ENCODE measurements at regions not wholly inside any gene's neighbourhood (a gene's known extent, or its start where the extent isn't known, plus 50 kb on each side); places are given as distances from the start of the nearest gene placed in this dataset.
"Not testable (repeated sequence)": the region's sequence is repeated elsewhere in the genome, so short reads cannot be mapped to it uniquely, and the experiment has no call there.

DNA sequence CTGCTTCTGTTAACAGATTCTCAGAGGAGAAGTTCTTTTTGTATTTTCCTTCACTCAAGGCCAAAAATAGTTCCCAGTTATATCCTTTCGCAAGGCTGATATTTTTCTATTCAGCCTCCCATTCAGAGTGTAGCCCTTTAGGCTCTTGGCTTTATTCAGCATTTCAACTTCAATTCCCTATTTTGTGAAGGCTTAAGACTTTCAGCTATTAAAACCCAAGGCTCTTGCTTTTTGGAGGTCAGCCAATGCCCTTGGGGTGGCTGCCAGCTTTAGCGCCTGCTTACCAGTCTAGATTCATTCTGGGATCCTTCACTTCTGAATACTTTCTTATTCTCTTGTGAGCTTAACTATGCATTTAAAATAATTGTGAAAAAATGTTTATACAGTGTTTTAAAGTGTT, 57.3 kb upstream of the ADGRA3 start:
- intact Hi-C loops (cut with DNase I): no loop called here
- peak in 40 of 42 donors; percentile 11 to 78 (median 54) for DNase-seq

GRCh38 chr4:22573641-22574040, 57.8 kb upstream of the ADGRA3 start:
- DNase-seq: no peak
- intact Hi-C loops (cut with DNase I): no loop called here

GRCh38 chr4:22574424-22574823, 58.6 kb upstream of the ADGRA3 start:
- DNase-seq: no peak

GRCh38 chr4:22574880-22575279, 59.0 kb upstream of the ADGRA3 start:
- no peak for DNase-seq
- intact Hi-C loops (cut with DNase I): no loop called here

More at GRCh38 chr4:22574424-22574823, 58.6 kb upstream of the ADGRA3 start:
- intact Hi-C loops (cut with DNase I): no loop called here

DNA sequence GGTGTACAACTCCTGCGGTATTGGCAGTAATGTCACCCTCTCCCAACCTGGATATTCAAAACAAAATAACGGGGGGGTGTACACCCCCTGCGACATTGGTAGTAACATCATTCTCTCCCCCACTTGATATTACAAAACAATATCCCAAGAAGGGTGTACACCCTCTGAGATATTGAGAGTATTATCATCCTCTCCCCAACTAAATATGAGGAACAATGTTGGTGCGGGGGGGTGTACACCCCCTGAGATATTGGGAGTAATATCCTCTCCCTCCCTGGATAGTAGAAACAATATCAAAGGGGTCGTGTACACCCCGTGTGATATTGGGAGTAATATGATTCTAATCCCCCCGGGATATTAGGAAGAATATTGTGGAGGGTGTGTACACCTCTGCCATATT, 71.4 kb upstream of the ADGRA3 start:
- DNase-seq: no peak
- intact Hi-C loops (cut with DNase I): no loop called here

- DNase-seq: peak in 12 of 42 donors; percentile 6 to 63 (median 26)
- intact Hi-C loops (cut with DNase I): no loop called here
Observed at GRCh38 chr4:22593933-22594332, 78.1 kb upstream of the ADGRA3 start.

GRCh38 chr4:22595684-22596083, 79.8 kb upstream of the ADGRA3 start:
- no peak for DNase-seq
- intact Hi-C loops (cut with DNase I): no loop called here

DNA sequence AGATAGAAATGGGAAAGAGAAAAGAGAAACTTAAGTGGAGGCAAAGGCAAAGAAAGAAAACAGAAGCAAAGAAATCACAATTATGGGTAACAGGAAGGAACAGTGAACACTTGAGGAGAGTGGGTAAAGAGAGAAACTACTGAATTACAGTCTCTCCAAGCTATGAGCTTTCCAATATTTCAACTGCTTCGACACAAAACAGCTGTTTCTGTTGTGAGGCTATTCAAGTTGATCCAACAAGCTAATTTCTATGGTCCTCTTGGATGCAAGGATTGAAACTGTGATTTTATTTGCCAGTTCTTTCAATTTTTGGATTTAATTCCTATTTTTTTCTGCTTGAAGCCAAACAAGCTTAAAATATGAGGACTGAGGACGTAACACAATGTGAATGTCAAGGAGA, 80.5 kb upstream of the ADGRA3 start:
- DNase-seq: no peak
- intact Hi-C loops (cut with DNase I): no loop called here

DNA sequence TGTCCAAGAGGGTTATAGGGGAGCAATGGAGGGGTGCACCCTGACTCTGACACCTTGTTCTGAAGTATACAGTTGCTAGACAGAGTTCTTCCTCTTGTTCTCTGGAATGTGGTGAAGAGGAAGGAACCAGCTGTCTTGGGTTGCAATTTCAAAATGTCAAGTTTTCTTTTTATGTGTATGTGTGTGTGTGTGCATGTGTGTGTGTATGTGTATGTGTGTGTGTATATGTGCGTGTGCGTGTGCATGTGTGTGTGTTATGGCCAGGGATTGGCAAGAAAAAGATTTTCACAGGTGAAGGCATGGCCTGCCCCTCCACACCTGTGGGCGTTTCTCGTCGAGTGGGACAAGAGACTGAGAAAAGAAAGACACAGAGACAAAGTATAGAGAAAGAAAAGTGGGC, 81.6 kb upstream of the ADGRA3 start:
- intact Hi-C loops (cut with DNase I): no loop called here
- no peak for DNase-seq

DNA sequence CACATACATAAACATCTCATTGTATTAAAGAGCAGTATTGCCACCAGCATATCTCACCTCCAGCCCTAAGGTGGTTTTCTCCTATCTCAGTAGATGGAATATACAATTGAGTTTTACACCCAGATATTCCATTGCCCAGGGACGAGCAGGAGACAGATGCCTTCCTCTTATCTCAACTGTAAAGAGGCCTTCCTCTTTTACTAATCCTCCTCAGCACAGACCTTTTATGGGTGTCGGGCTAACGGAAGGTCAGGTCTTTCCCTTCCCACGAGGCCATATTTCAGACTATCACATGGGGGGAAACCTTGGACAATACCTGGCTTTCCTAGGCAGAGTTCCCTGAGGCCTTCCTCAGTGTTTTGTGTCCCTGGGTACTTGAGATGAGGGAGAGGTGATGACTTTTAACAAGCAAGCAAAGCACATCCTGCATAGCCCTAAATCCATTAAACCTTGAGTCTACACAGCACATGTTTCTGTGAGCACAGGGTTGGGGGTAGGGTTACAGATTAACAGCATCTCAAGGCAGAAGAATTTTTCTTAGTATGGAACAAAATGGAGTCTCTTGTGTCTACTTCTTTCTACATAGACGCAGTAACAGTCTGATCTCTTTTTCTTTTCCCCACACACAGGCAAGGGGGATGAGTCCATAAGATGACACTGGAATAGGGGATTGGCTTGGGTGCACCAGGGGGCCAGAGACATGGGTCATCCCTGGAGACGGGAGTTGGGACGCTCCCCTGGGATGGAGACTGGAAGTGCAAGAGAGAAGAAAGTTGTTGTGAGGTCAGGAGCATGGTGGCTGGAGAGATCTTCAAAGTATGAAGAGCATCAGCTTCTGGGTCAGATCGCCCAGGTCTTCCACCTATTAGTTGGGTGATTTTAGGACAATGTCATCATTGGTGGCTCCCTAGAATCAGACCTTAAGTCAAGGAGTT, 82.5 kb upstream of the ADGRA3 start:
- intact Hi-C loops (cut with DNase I); DNase-seq: not testable (repeated sequence)

- intact Hi-C loops (cut with DNase I); DNase-seq: not testable (repeated sequence)
Observed at GRCh38 chr4:22599228-22599928, 83.5 kb upstream of the ADGRA3 start.

GRCh38 chr4:22599929-22600432, 84.1 kb upstream of the ADGRA3 start:
- intact Hi-C loops (cut with DNase I): not testable (repeated sequence)

DNA sequence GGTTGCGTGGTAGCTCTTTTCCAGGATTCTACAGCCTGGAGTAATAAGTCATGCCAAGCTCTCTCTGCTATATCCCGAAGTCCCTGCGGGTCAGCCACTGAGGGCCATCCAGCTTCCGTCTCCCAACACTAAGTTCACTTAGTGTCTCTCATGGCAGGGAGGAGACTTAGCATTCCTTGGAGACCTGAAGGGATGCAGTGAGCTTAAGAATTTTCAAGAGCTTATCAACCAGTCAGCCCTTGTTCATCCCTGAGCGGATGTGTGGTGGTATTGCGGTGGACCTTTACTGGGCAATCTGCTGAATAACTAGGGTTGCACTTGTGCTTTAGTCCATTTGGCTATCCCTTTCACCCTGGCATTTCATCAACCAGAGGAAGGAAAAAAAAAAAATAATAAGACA, 85.8 kb upstream of the ADGRA3 start:
- intact Hi-C loops (cut with DNase I): not testable (repeated sequence)

More at GRCh38 chr4:22599929-22600432, 84.1 kb upstream of the ADGRA3 start:
- not testable (repeated sequence) for DNase-seq

GRCh38 chr4:22607382-22607781, 85.4 kb upstream of the GBA3 start:
- peak in 26 of 42 donors; percentile 4 to 59 (median 30) for DNase-seq

More for the DNA sequence above, 85.8 kb upstream of the ADGRA3 start:
- DNase-seq: not testable (repeated sequence)

GRCh38 chr4:22609951-22610525, 82.7 kb upstream of the GBA3 start:
- DNase-seq; intact Hi-C loops (cut with DNase I): not testable (repeated sequence)

More at GRCh38 chr4:22607382-22607781, 85.4 kb upstream of the GBA3 start:
- intact Hi-C loops (cut with DNase I): no loop called here

GRCh38 chr4:22614114-22614513, 78.6 kb upstream of the GBA3 start:
- DNase-seq: no peak
- intact Hi-C loops (cut with DNase I): no loop called here

GRCh38 chr4:22616516-22616915, 76.2 kb upstream of the GBA3 start:
- intact Hi-C loops (cut with DNase I): no loop called here
- no peak for DNase-seq

DNA sequence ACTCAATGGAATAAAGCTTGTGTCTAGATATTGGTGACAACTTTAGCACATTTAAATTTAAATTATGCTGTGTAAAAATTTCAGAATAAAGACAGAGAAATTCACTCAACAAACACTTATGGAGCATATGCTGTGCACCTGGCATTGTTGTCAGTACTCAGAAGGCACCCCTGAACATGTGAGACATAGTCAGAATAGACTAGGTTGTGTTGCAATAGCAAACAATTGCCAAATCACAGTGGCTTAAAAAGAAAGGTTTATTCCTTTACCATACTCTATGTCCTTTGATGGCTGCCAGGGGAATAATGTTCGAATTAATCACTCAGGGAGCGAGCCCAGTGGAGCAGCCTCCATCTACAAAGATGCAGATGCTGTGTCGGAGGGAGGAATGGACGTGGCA, 72.6 kb upstream of the GBA3 start:
- DNase-seq; intact Hi-C loops (cut with DNase I): not testable (repeated sequence)

DNA sequence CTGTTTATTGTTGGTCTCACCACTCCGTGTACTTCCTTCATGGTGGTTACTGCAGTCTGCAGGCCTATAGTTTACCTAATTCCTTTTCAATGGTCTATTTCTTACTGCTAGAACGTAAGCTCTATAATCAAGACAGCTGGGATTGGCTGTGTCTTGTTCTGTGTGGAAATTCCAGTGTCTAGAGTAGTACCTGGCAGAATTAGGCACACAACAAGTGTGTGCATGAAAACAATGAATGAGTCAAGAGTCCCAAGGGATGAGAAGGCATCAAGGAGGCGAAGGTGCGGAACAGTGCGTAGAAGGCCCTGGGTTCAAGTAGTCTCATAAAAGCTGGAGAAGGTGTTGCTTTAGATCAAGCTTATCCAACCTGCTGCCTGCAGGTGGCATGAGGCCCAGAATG, 70.8 kb upstream of the GBA3 start:
- DNase-seq; intact Hi-C loops (cut with DNase I): not testable (repeated sequence)
